HFFc6 (cell line): ENCODE measurements at regions not wholly inside any gene's neighbourhood (a gene's known extent, or its start where the extent isn't known, plus 50 kb on each side); places are given as distances from the start of the nearest gene placed in this dataset.

Experiments used
- DNase-seq: peaks from one replicate; pipeline ENCODE4 v3.0.0-alpha.2; 2018
- H3K27ac Mint-ChIP-seq: 2 replicates; pipeline ENCODE4 v1.8.0; 2020; ENCODE audit warnings: mild to moderate bottlenecking, mixed read lengths
- H3K27me3 Mint-ChIP-seq: 2 replicates; pipeline ENCODE4 v1.8.0; 2021; ENCODE audit warnings: mild to moderate bottlenecking, moderate library complexity, mixed read lengths; ENCODE audit not compliant: insufficient read depth
- H3K36me3 Mint-ChIP-seq: 2 replicates; pipeline ENCODE4 v1.8.0; 2021; ENCODE audit warnings: low read depth, mixed read lengths
- H3K4me1 Mint-ChIP-seq: 2 replicates; pipeline ENCODE4 v1.8.0; 2020; ENCODE audit warnings: low read depth, mixed read lengths
- H3K4me3 Mint-ChIP-seq: 2 replicates; pipeline ENCODE4 v1.8.0; 2020; ENCODE audit warnings: mild to moderate bottlenecking, moderate library complexity, mixed read lengths
- H3K9me3 Mint-ChIP-seq: 2 replicates; pipeline ENCODE4 v1.8.0; 2020; ENCODE audit warnings: mild to moderate bottlenecking, mixed read lengths
- CTCF ChIP-seq: fragments of 200-600 bp; sonication (generic); IDR thresholded peaks from 2 replicates; pipeline ENCODE4 v1.5.0; 2021; ENCODE audit warnings: antibody characterized with exemption, mild to moderate bottlenecking

- H3K4me3 Mint-ChIP-seq: no peak overlapping the region
- H3K27ac Mint-ChIP-seq: no peak overlapping the region
Measured at GRCh38 chr9:119078015-119078414, 291.2 kb downstream of the BRINP1 start.

GRCh38 chr9:119083673-119084072, 285.6 kb downstream of the BRINP1 start:
- peaks cover 4% of the 10 kb centered on the region; the same call in 1 of the 2 replicates for H3K36me3 Mint-ChIP-seq
- H3K4me3 Mint-ChIP-seq: no peak overlapping the region

More at GRCh38 chr9:119078015-119078414, 291.2 kb downstream of the BRINP1 start:
- no peak for TF ChIP-seq CTCF
- no peaks in the 10 kb centered on the region for H3K27me3 Mint-ChIP-seq
- peaks cover 15% of the 10 kb centered on the region for H3K9me3 Mint-ChIP-seq
- H3K36me3 Mint-ChIP-seq: no peaks in the 10 kb centered on the region
- no peaks in the 10 kb centered on the region for H3K4me1 Mint-ChIP-seq
- DNase-seq: no peak

GRCh38 chr9:119086590-119086989, 282.6 kb downstream of the BRINP1 start:
- Mint-ChIP-seq H3K27ac (no peak overlapping the region), H3K36me3 (peaks cover 4% of the 10 kb centered on the region; the same call in 1 of the 2 replicates), H3K9me3 (peaks cover 9% of the 10 kb centered on the region; the same call in 1 of the 2 replicates), H3K4me3 (no peak overlapping the region), H3K4me1 (no peaks in the 10 kb centered on the region), H3K27me3 (no peaks in the 10 kb centered on the region)
- TF ChIP-seq CTCF: no peak
- DNase-seq: no peak

More at GRCh38 chr9:119083673-119084072, 285.6 kb downstream of the BRINP1 start:
- Mint-ChIP-seq H3K27me3 (no peaks in the 10 kb centered on the region), H3K27ac (no peak overlapping the region), H3K9me3 (peaks cover 9% of the 10 kb centered on the region; the same call in 1 of the 2 replicates), H3K4me1 (no peaks in the 10 kb centered on the region)
- no peak for DNase-seq
- TF ChIP-seq CTCF: no peak

GRCh38 chr9:119088002-119088547, 281.2 kb downstream of the BRINP1 start:
- peaks cover 4% of the 10 kb centered on the region; the same call in 1 of the 2 replicates for H3K36me3 Mint-ChIP-seq
- peaks cover 15% of the 10 kb centered on the region for H3K9me3 Mint-ChIP-seq
- no peak for TF ChIP-seq CTCF
- no peak overlapping the region for H3K27ac Mint-ChIP-seq
- no peaks in the 10 kb centered on the region for H3K4me1 Mint-ChIP-seq
- H3K27me3 Mint-ChIP-seq: no peaks in the 10 kb centered on the region
- no peak for DNase-seq
- H3K4me3 Mint-ChIP-seq: no peak overlapping the region

- no peak for TF ChIP-seq CTCF
- Mint-ChIP-seq H3K9me3 (peaks cover 20% of the 10 kb centered on the region), H3K27me3 (no peaks in the 10 kb centered on the region), H3K36me3 (peaks cover 5% of the 10 kb centered on the region; the same call in 1 of the 2 replicates), H3K27ac (no peak overlapping the region), H3K4me1 (no peaks in the 10 kb centered on the region), H3K4me3 (no peak overlapping the region)
- DNase-seq: no peak
Measured at GRCh38 chr9:119091074-119091473, 278.2 kb downstream of the BRINP1 start.
